ENCODE measurements at regions not wholly inside any gene's neighbourhood (a gene's known extent, or its start where the extent isn't known, plus 50 kb on each side); places are given as distances from the start of the nearest gene placed in this dataset.
"Not testable (repeated sequence)": the region's sequence is repeated elsewhere in the genome, so short reads cannot be mapped to it uniquely, and the experiment has no call there.

DNA sequence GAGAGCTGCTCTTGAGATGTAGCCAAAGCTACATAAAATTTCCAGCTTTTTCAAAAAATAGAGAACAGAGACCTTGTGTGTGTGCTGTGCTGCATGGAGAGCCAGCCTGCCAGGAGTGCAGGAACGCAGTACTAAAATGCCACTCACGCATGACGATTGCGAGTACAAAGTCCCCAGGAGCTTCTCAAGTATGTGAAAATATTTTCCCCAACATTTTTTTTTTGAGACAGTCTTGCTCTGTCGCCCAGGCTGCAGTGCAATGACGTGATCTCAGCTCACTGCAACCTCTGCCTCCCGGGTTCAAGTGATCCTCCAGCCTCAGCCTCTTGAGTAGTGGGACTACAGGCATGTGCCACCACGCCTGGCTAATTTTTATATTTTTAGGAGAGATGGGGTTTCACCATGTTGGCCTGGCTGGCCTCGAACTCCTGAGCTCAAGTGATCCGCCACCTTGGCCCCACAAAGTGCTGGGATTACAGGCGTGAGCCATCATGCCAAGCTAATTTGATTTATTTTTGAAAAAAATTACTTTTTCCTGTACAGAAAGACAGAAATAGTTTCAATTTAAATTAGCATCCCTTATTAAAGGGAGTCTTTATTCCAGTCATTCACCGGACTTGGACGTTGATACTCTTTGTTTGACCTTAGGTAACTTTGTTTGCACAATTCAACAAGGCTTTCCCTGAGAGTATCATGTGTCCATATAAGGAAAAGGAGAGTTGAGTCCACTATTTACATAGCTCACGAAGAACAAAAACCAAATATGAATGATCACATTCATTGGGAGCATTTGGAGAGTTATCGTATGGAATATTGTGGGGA is 57.9 kb upstream of the GPR31 start:
- TF ChIP-seq, protein P1, sequence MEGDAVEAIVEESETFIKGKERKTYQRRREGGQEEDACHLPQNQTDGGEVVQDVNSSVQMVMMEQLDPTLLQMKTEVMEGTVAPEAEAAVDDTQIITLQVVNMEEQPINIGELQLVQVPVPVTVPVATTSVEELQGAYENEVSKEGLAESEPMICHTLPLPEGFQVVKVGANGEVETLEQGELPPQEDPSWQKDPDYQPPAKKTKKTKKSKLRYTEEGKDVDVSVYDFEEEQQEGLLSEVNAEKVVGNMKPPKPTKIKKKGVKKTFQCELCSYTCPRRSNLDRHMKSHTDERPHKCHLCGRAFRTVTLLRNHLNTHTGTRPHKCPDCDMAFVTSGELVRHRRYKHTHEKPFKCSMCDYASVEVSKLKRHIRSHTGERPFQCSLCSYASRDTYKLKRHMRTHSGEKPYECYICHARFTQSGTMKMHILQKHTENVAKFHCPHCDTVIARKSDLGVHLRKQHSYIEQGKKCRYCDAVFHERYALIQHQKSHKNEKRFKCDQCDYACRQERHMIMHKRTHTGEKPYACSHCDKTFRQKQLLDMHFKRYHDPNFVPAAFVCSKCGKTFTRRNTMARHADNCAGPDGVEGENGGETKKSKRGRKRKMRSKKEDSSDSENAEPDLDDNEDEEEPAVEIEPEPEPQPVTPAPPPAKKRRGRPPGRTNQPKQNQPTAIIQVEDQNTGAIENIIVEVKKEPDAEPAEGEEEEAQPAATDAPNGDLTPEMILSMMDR (IDR thresholded peaks at IDR 0.05): not testable (repeated sequence)
- not testable (repeated sequence) for TF ChIP-seq EP300, POLR2A, POLR2AphosphoS5 (IDR thresholded peaks at IDR 0.05)

All from stomach (tissue), 4 donors.